Large intestine (tissue), 3 donors: ENCODE measurements at regions not wholly inside any gene's neighbourhood (a gene's known extent, or its start where the extent isn't known, plus 50 kb on each side); places are given as distances from the start of the nearest gene placed in this dataset.
A peak's percentile ranks its signal among the peaks of the same experiment; 100 is the strongest.

Experiments
- DNase-seq, 2 donors: peaks; one replicate each; pipeline versions ENCODE4 v3.0.0 to v3.0.0-alpha.2; 2013
- H3K27ac ChIP-seq: one replicate; pipeline ENCODE4 v1.5.1; 2013; ENCODE audit warnings: low read length
- H3K27me3 ChIP-seq: 2 replicates; pipeline ENCODE4 v1.6.1; 2013; ENCODE audit warnings: low read length; ENCODE audit not compliant: control insufficient read depth, insufficient read depth
- H3K36me3 ChIP-seq: 2 replicates; pipeline ENCODE4 v1.6.1; 2013; ENCODE audit warnings: low read length; ENCODE audit not compliant: control insufficient read depth, insufficient read depth
- H3K4me1 ChIP-seq: one replicate; pipeline ENCODE4 v1.6.1; 2013; ENCODE audit warnings: low read length; ENCODE audit not compliant: control insufficient read depth, insufficient read depth
- H3K4me3 ChIP-seq: one replicate; pipeline ENCODE4 v1.5.1; 2013; ENCODE audit warnings: low read length
- H3K9me3 ChIP-seq: one replicate; pipeline ENCODE4 v1.6.1; 2013; ENCODE audit warnings: mild to moderate bottlenecking, low read depth, low read length, moderate library complexity; ENCODE audit not compliant: control insufficient read depth
- WGBS: methylation state at CpG from one replicate; pipeline ENCODE4 v1.1.5; 2013; ENCODE audit warnings: low lambda C conversion rate; ENCODE audit not compliant: insufficient coverage; 5-methylcytosine and 5-hydroxymethylcytosine counted together

GRCh38 chr6:121653624-121654008, 218.2 kb downstream of the GJA1 start:
- Histone ChIP-seq H3K4me1 (peaks cover 3% of the 10 kb centered on the region), H3K9me3 (no peaks in the 10 kb centered on the region), H3K27me3 (no peaks in the 10 kb centered on the region), H3K36me3 (no peaks in the 10 kb centered on the region), H3K4me3 (no peak overlapping the region), H3K27ac (no peak overlapping the region)
- WGBS: 100% methylated on average over 1 of the region's 11 CpGs
- DNase-seq: no peak

GRCh38 chr6:121657972-121658371, 222.5 kb downstream of the GJA1 start:
- DNase-seq: no peak
- Histone ChIP-seq H3K4me1 (peaks cover 3% of the 10 kb centered on the region), H3K36me3 (no peaks in the 10 kb centered on the region), H3K27ac (no peak overlapping the region), H3K9me3 (no peaks in the 10 kb centered on the region), H3K4me3 (no peak overlapping the region), H3K27me3 (no peaks in the 10 kb centered on the region)

- WGBS: no CpG with 5 or more reads among the region's 3 CpGs
- no peaks in the 10 kb centered on the region for H3K36me3 ChIP-seq
- H3K9me3 ChIP-seq: no peaks in the 10 kb centered on the region
- H3K4me3 ChIP-seq: no peak overlapping the region
- DNase-seq: no peak
- H3K27ac ChIP-seq: no peak overlapping the region
- H3K27me3 ChIP-seq: no peaks in the 10 kb centered on the region
- H3K4me1 ChIP-seq: no peaks in the 10 kb centered on the region
These were observed 224.8 kb downstream of the GJA1 start for GRCh38 chr6:121660277-121660676.

- Histone ChIP-seq H3K36me3 (no peaks in the 10 kb centered on the region), H3K27ac (no peak overlapping the region), H3K4me1 (no peaks in the 10 kb centered on the region), H3K4me3 (no peak overlapping the region), H3K9me3 (no peaks in the 10 kb centered on the region), H3K27me3 (no peaks in the 10 kb centered on the region)
- DNase-seq: no peak
These were observed 227.9 kb downstream of the GJA1 start for GRCh38 chr6:121663292-121663810.

- Histone ChIP-seq H3K36me3 (no peaks in the 10 kb centered on the region), H3K27ac (no peak overlapping the region), H3K9me3 (no peaks in the 10 kb centered on the region), H3K4me3 (no peak overlapping the region), H3K27me3 (no peaks in the 10 kb centered on the region), H3K4me1 (no peaks in the 10 kb centered on the region)
- DNase-seq: no peak
- WGBS: no CpG with 5 or more reads among the region's 1 CpG
These were observed 228.7 kb downstream of the GJA1 start for GRCh38 chr6:121664158-121664557.

GRCh38 chr6:121666814-121667213, 231.4 kb downstream of the GJA1 start:
- peak; percentile 41 to 65 for DNase-seq
- no peaks in the 10 kb centered on the region for H3K36me3 ChIP-seq
- 63% methylated on average over 1 of the region's 4 CpGs for WGBS
- no peaks in the 10 kb centered on the region for H3K9me3 ChIP-seq
- H3K4me3 ChIP-seq: no peak overlapping the region
- H3K27ac ChIP-seq: peak overlapping the region; percentile 40
- no peaks in the 10 kb centered on the region for H3K4me1 ChIP-seq
- H3K27me3 ChIP-seq: no peaks in the 10 kb centered on the region

GRCh38 chr6:121668259-121668658, 232.8 kb downstream of the GJA1 start:
- H3K27me3 ChIP-seq: no peaks in the 10 kb centered on the region
- no peak overlapping the region for H3K4me3 ChIP-seq
- no peaks in the 10 kb centered on the region for H3K9me3 ChIP-seq
- no peak overlapping the region for H3K27ac ChIP-seq
- no peak for DNase-seq
- H3K4me1 ChIP-seq: no peaks in the 10 kb centered on the region
- WGBS: 100% methylated on average over 2 of the region's 3 CpGs
- no peaks in the 10 kb centered on the region for H3K36me3 ChIP-seq

- DNase-seq: no peak
- no CpG with 5 or more reads among the region's 2 CpGs for WGBS
- Histone ChIP-seq H3K27ac (no peak overlapping the region), H3K4me1 (no peaks in the 10 kb centered on the region), H3K27me3 (no peaks in the 10 kb centered on the region), H3K9me3 (no peaks in the 10 kb centered on the region), H3K4me3 (no peak overlapping the region), H3K36me3 (no peaks in the 10 kb centered on the region)
These were observed 235.1 kb downstream of the GJA1 start for GRCh38 chr6:121670511-121670910.

GRCh38 chr6:121677571-121677970, 242.1 kb downstream of the GJA1 start:
- WGBS: no CpG with 5 or more reads among the region's 1 CpG
- Histone ChIP-seq H3K27ac (no peak overlapping the region), H3K9me3 (peaks cover under 1% of the 10 kb centered on the region), H3K4me1 (no peaks in the 10 kb centered on the region), H3K36me3 (no peaks in the 10 kb centered on the region), H3K4me3 (no peak overlapping the region), H3K27me3 (no peaks in the 10 kb centered on the region)
- DNase-seq: no peak

- Histone ChIP-seq H3K36me3 (no peaks in the 10 kb centered on the region), H3K27ac (no peak overlapping the region), H3K27me3 (no peaks in the 10 kb centered on the region), H3K9me3 (peaks cover 4% of the 10 kb centered on the region), H3K4me1 (no peaks in the 10 kb centered on the region), H3K4me3 (no peak overlapping the region)
- 100% methylated on average over 1 of the region's 1 CpG for WGBS
- DNase-seq: no peak
These were observed 242.8 kb downstream of the GJA1 start for GRCh38 chr6:121678245-121678644.

GRCh38 chr6:121680058-121680457, 244.6 kb downstream of the GJA1 start:
- Histone ChIP-seq H3K4me1 (no peaks in the 10 kb centered on the region), H3K27ac (no peak overlapping the region), H3K27me3 (no peaks in the 10 kb centered on the region), H3K9me3 (peaks cover 4% of the 10 kb centered on the region), H3K4me3 (no peak overlapping the region), H3K36me3 (no peaks in the 10 kb centered on the region)
- no CpG with 5 or more reads among the region's 9 CpGs for WGBS
- DNase-seq: no peak
